Retina (tissue), 1 donor: ENCODE measurements at regions not wholly inside any gene's neighbourhood (a gene's known extent, or its start where the extent isn't known, plus 50 kb on each side); places are given as distances from the start of the nearest gene placed in this dataset.

Experiments used
- DNase-seq: peaks from one replicate; pipeline ENCODE4 v3.0.0-alpha.2; 2016

- no peak for DNase-seq
These were observed 185.0 kb downstream of the SEMA6A start for GRCh38 chr5:116389601-116390000.

GRCh38 chr5:116388564-116389258 is 185.9 kb downstream of the SEMA6A start:
- no peak for DNase-seq

- no peak for DNase-seq
These were observed 186.9 kb downstream of the SEMA6A start for GRCh38 chr5:116387738-116388137.

GRCh38 chr5:116386633-116387032 is 188.0 kb downstream of the SEMA6A start:
- no peak for DNase-seq

- no peak for DNase-seq
These were observed 191.8 kb downstream of the SEMA6A start for GRCh38 chr5:116382874-116383266.

- DNase-seq: no peak
These were observed 192.4 kb downstream of the SEMA6A start for GRCh38 chr5:116382032-116382873.

GRCh38 chr5:116381201-116381600 is 193.4 kb downstream of the SEMA6A start:
- DNase-seq: no peak

- no peak for DNase-seq
These were observed 194.0 kb downstream of the SEMA6A start for GRCh38 chr5:116380621-116381020.

- DNase-seq: no peak
These were observed 195.3 kb downstream of the SEMA6A start for GRCh38 chr5:116379306-116379705.

GRCh38 chr5:116378777-116379121 is 195.9 kb downstream of the SEMA6A start:
- no peak for DNase-seq

GRCh38 chr5:116378007-116378776 is 196.4 kb downstream of the SEMA6A start:
- DNase-seq: peak; percentile 83

GRCh38 chr5:116377276-116378006 is 197.2 kb downstream of the SEMA6A start:
- DNase-seq: no peak

GRCh38 chr5:116375926-116376325 is 198.7 kb downstream of the SEMA6A start:
- no peak for DNase-seq

GRCh38 chr5:116374434-116374852 is 200.2 kb downstream of the SEMA6A start:
- DNase-seq: no peak

GRCh38 chr5:116372931-116373597 is 201.6 kb downstream of the SEMA6A start:
- DNase-seq: no peak

- DNase-seq: no peak
These were observed 202.7 kb downstream of the SEMA6A start for GRCh38 chr5:116371935-116372334.

GRCh38 chr5:116371431-116371830 is 203.2 kb downstream of the SEMA6A start:
- no peak for DNase-seq

- no peak for DNase-seq
These were observed 203.7 kb downstream of the SEMA6A start for GRCh38 chr5:116370886-116371285.

- no peak for DNase-seq
These were observed 204.5 kb downstream of the SEMA6A start for GRCh38 chr5:116370149-116370548.

GRCh38 chr5:116365006-116365496 is 209.6 kb downstream of the SEMA6A start:
- no peak for DNase-seq

- no peak for DNase-seq
These were observed 210.8 kb downstream of the SEMA6A start for GRCh38 chr5:116363780-116364179.

- no peak for DNase-seq
These were observed 212.5 kb downstream of the SEMA6A start for GRCh38 chr5:116361979-116362577.
